ENCODE measurements at regions not wholly inside any gene's neighbourhood (a gene's known extent, or its start where the extent isn't known, plus 50 kb on each side); places are given as distances from the start of the nearest gene placed in this dataset.

DNA sequence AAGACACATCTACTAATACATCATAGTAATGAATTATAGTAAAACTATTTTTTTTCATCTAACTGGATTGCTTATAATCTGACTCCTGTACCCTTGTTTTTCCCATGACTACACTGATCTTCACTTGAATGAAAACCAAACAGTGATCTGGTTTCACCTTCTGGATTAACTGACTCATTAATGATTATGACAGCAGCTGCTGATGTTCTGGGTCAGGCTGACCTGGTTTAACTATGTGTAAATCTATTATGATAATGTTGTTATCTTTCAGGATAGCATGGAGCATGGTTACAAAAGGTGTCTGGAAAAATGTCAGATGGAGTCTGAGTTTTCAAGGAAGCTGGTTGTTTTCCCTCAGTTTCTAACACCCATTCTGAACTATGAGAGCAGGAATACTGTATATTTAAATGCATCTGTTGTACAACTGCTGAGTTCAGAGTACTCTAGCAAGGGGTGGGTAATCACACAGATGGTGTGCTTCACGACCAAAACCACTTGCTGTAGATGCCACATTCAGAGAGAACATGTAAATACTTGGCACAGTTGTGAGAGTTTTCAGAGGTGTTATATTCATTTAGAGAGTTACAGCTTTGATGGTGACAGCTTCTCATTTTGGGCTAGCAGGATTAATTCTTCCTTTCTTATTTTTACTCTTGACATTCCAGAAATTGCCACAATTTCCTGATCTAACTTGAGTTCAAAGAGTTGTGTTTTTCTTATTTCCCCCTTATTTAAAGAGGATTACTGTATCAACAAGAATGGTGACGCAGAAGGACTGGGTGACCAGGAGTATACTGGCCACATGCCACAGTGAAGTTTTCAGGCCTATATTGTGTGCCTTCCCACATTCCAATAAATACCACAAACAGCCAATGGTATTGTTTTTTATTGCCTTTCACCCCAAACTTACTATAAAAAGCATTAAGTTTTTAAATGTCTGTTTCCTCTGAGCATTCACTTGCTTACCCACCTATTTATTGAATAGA is 249.7 kb upstream of the TET2 start:
- H3K36me3 ChIP-seq = no peaks in the 10 kb centered on the region
- DNase-seq (ENCODE audit: extremely low spot score) = no peak
- H3K27ac ChIP-seq (replicated peaks in 1 of 4) = no peak overlapping the region
- H3K4me1 ChIP-seq = peaks cover 0 to 8% (median 4%) of the 10 kb centered on the region in 4 donors
- TF ChIP-seq POLR2AphosphoS5 (IDR thresholded peaks at IDR 0.05) (no peak), POLR2A (IDR thresholded peaks at IDR 0.05; ENCODE audit: low read depth) (no peak), EP300 (IDR thresholded peaks at IDR 0.05) (no peak)
- TF ChIP-seq, protein P1, sequence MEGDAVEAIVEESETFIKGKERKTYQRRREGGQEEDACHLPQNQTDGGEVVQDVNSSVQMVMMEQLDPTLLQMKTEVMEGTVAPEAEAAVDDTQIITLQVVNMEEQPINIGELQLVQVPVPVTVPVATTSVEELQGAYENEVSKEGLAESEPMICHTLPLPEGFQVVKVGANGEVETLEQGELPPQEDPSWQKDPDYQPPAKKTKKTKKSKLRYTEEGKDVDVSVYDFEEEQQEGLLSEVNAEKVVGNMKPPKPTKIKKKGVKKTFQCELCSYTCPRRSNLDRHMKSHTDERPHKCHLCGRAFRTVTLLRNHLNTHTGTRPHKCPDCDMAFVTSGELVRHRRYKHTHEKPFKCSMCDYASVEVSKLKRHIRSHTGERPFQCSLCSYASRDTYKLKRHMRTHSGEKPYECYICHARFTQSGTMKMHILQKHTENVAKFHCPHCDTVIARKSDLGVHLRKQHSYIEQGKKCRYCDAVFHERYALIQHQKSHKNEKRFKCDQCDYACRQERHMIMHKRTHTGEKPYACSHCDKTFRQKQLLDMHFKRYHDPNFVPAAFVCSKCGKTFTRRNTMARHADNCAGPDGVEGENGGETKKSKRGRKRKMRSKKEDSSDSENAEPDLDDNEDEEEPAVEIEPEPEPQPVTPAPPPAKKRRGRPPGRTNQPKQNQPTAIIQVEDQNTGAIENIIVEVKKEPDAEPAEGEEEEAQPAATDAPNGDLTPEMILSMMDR (IDR thresholded peaks at IDR 0.05) = no peak
- intact Hi-C loops (cut with DNase I) = no loop called here
- H3K9me3 ChIP-seq = no peaks in the 10 kb centered on the region
- WGBS = 61% methylated on average over 2 of the region's 2 CpGs
- H3K4me3 ChIP-seq = no peak overlapping the region
- no peaks in the 10 kb centered on the region for H3K27me3 ChIP-seq

DNA sequence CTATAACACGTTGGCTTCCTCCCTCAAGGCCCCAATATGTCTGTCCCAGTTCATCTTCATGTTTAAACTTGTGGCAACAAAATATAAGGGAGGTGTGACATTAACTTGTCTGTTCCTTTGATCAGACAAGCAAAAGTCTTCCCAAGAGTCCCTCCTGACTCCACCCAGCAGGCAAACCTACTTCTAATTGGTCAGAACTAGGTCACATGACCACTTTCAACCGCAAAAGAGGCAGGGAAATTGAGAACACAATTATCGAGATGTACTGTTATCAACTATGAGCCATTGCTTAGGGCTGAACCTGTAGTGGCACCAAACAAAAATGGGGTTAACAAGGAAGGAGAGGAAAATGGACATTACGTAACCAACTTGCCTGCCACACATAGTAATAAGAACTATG is 246.8 kb upstream of the TET2 start:
- H3K9me3 ChIP-seq = no peaks in the 10 kb centered on the region
- TF ChIP-seq, protein P1 (IDR thresholded peaks at IDR 0.05) = no peak
- TF ChIP-seq EP300 (IDR thresholded peaks at IDR 0.05) = no peak
- TF ChIP-seq POLR2AphosphoS5 (IDR thresholded peaks at IDR 0.05) = no peak
- TF ChIP-seq POLR2A (IDR thresholded peaks at IDR 0.05; ENCODE audit: low read depth) = no peak
- DNase-seq (ENCODE audit: extremely low spot score) = no peak
- no peak overlapping the region for H3K4me3 ChIP-seq
- H3K36me3 ChIP-seq = no peaks in the 10 kb centered on the region
- peaks cover 0 to 10% (median 4%) of the 10 kb centered on the region in 4 donors for H3K4me1 ChIP-seq
- no peak overlapping the region for H3K27ac ChIP-seq (replicated peaks in 1 of 4)
- no peaks in the 10 kb centered on the region for H3K27me3 ChIP-seq
- 92% methylated on average over 4 of the region's 4 CpGs for WGBS
- intact Hi-C loops (cut with DNase I) = no loop called here

DNA sequence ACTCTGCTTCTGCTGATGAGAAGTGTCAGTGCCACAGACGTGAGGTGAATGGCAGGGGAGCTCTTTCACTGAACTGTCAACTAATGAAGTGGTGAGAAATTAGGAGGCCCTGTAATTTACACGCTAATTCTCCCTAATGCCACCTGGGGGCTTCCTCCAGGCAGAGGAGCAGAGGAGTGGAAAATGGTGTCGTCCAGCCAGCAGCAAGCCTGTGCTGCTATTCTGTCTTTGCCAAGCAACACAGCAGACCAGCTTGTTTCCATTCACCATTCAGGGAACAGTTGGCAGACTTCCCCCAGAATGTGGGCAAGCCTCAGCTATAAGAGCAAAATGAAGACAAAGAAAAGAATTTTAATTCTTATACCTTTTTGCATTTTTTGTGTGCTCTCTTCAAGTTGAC is 245.2 kb upstream of the TET2 start:
- H3K4me3 ChIP-seq = no peak overlapping the region
- DNase-seq (ENCODE audit: extremely low spot score) = no peak
- H3K9me3 ChIP-seq = no peaks in the 10 kb centered on the region
- H3K27ac ChIP-seq (replicated peaks in 1 of 4) = no peak overlapping the region
- intact Hi-C loops (cut with DNase I) = no loop called here
- 35% methylated on average over 3 of the region's 3 CpGs for WGBS
- H3K27me3 ChIP-seq = no peaks in the 10 kb centered on the region
- TF ChIP-seq EP300 (IDR thresholded peaks at IDR 0.05) (no peak), POLR2A (IDR thresholded peaks at IDR 0.05; ENCODE audit: low read depth) (no peak), POLR2AphosphoS5 (IDR thresholded peaks at IDR 0.05) (no peak)
- TF ChIP-seq, protein P1 (IDR thresholded peaks at IDR 0.05) = no peak
- H3K36me3 ChIP-seq = no peaks in the 10 kb centered on the region
- H3K4me1 ChIP-seq = peaks cover 0 to 10% (median 4%) of the 10 kb centered on the region in 4 donors

DNA sequence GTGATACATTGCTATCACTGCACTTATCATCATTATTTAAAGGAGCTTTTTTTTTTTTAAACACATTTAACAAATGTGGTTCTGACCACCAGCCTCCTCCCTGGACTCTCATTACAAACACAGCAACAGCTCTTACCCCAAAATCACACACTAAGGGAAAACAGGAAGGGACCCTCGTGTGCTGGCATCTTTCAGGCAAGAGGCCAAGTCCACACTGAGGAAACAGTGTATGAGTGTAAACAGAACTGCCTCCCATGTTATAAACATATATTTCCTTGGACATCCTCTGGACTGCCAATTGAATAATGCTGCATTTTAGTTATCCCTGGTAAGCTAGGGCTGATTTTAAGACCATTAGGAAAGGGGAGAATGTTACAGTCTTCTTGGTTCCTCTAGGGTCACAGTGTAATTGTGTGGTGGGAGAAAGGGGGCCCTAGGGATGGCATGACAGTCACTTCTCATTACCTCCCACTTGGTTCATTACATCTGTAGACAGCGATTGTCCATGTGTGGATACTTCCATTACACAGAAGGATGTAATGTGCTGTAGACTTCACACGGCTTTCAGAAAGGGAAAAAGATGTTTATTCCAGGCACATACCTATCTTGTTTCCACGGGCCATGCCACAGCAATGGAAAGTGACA is 244.6 kb upstream of the TET2 start:
- intact Hi-C loops (cut with DNase I) = no loop called here
- no peak overlapping the region for H3K27ac ChIP-seq (replicated peaks in 1 of 4)
- H3K4me1 ChIP-seq = peaks cover 0 to 10% (median 4%) of the 10 kb centered on the region in 4 donors
- H3K4me3 ChIP-seq = no peak overlapping the region
- no peak for DNase-seq (ENCODE audit: extremely low spot score)
- H3K9me3 ChIP-seq = no peaks in the 10 kb centered on the region
- no peaks in the 10 kb centered on the region for H3K36me3 ChIP-seq
- 57% methylated on average over 4 of the region's 4 CpGs for WGBS
- no peaks in the 10 kb centered on the region for H3K27me3 ChIP-seq
- TF ChIP-seq POLR2A (IDR thresholded peaks at IDR 0.05; ENCODE audit: low read depth) = no peak
- no peak for TF ChIP-seq EP300 (IDR thresholded peaks at IDR 0.05)
- TF ChIP-seq POLR2AphosphoS5 (IDR thresholded peaks at IDR 0.05) = no peak
- TF ChIP-seq, protein P1 (IDR thresholded peaks at IDR 0.05) = no peak

Data from esophagus muscularis mucosa (tissue), 4 donors.